Stimulated activated CD4-positive, alpha-beta T cell treated with anti-CD3 and anti-CD28 coated beads, Interleukin-4, amount 100 ng/mL, for 48 hours (primary cell): ENCODE measurements at regions not wholly inside any gene's neighbourhood (a gene's known extent, or its start where the extent isn't known, plus 50 kb on each side); places are given as distances from the start of the nearest gene placed in this dataset.

Experiments used
- DNase-seq, 2 donors: peaks; one replicate each; pipeline ENCODE4 v3.0.0-alpha.2; 2020; ENCODE audit warnings: low read depth in 2 of 2

DNA sequence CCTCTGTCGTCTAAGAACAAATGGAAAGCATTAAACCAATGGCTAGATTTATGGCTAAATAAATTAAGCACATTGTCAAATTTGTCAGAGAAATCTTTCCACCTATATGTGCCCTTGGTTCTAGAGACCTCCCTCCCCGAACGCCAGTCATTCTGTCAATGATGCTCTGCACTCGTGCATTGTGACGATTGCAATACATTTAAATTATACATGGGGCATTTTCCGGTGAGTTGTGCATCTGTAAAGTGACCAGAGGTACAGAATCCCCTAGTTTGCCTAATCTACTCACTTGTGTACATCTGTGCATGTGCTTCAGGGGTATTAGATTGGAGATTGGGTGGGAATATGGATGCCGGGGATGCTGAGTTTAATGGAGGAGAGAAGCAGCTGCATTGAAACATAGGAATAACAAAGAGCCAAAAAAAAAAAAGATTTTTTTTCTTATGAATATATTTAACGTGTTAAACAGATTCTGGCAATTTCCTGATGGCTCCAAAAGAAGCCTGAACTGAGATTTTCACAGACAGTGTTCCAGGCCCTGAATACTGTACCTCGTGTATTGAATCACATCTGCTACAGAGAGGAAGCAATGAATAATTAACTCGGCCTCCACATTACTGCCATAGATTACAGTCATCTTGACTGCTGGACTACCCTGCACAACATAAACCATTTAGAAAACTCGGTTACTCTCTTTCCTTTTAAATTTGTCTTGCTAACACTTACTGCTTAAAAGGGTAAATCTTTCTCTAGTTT lies 149.0 kb upstream of the C1orf87 start:
- DNase-seq, result no peak

DNA sequence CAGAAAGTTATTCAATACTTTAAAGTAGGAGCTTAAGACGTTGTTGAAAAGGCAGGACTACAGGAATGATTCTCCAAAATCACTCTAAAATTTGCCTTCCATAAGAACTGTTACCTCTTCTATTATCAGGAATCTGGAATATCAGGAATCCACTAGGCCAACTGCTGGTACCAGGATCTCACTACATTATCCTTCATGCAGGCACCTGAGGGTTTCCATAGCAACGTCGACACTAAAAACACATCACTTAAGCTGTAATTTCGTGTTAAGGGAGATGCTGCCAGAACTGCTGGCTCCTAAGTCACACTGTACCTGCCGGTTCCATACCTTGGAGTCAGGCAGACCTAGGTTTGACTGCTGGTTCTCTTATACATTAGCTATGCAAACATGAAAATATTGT lies 139.7 kb upstream of the C1orf87 start:
- DNase-seq, result no peak

DNA sequence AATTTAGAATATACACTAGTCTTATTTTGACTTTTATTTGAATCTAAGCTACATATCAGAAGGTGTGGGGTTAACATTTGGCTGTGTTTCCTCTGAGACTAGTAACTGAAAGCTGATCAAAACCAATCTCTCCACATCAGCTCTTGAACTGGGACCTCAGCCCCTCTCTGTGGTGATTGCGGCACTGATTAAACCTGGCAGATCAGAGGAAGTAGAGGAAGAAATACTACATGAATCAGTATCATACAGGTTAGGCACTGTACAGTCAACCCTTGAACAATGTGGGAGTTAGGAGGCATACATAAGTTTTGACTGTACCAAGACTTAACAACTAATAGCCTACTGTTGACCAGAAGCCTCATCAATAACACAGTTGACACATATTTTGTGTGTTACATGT lies 122.5 kb upstream of the C1orf87 start:
- no peak for DNase-seq

GRCh38 chr1:60185684-60186083 lies 112.1 kb upstream of the C1orf87 start:
- no peak for DNase-seq

DNA sequence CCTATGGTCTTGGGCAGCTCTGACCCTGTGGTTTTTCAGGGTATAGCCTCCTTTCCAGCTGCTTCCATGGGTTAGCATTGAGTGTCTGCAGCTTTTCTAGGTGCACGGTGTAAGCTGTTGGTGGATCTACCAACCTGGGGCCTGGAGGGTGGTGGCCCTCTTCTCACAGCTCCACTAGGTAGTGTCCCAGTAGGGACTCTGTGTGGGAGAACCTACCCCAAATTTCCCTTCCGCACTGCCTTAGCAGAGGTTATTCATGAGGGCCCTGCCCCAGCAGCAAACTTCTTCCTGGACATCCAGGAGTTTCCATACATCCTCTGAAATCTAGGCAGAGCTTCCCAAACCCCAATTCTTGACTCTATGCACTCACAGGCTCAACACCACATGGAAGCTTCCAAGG lies 111.0 kb upstream of the C1orf87 start:
- no peak for DNase-seq

- DNase-seq, result no peak
These were observed 100.3 kb upstream of the C1orf87 start for GRCh38 chr1:60173729-60174505.

DNA sequence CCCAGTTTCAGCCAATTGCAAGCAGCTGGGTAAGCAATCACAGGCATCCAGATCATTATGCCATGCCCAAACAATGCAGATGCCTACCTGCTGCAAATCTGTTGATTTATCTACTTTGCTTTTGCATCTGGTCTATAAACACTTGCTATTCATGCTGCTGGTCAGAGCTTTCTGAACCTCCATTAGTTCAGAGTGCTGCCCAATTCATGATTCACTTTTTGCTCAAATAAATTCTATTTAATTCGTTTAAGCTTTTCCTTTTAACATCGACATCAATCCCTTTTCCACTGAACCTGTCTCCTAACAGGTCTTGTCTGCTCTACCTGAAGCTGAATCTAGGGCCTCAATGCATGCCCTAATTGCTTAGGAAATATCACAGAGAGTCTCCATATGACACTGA lies 99.4 kb upstream of the C1orf87 start:
- DNase-seq, result no peak

- DNase-seq, result no peak
These were observed 98.2 kb upstream of the C1orf87 start for GRCh38 chr1:60171801-60172200.

DNA sequence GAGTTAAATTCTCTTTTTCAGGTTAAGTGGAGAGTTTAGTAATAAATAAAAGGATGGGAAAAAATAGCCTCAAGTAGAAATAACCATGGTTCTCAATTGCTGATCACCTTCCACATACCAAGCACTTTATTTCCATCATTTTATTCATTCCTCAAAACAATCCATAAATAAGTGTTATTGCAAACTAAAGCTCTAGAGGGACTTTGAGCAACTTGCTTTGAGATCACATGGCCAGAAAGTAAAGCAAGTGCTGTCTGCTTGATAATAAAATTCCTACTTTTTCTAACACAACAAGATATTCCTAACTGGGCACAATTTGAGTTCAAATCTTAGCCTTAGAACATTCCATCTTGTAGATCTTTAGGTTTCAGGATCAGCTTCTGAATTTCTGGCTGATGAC lies 97.1 kb upstream of the C1orf87 start:
- no peak for DNase-seq

DNA sequence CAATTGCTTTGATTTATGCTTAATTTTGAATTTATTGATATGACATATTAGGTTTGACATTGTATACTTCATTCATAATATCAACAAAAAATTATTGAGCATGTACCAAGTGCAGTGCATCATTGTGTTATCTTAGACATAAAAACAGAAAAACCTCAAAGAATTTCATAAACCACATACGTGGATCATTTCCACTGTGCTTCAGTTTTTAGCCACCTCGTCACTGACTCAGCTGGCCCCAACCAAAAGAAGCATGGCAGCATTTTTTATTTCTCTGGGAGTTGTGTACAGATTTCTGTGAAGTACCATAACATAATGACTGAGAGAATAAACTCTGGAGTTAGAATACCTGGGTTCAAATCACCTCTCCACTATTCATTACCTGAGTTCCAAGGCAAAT lies 95.6 kb upstream of the C1orf87 start:
- no peak for DNase-seq

- no peak for DNase-seq
These were observed 89.4 kb upstream of the C1orf87 start for GRCh38 chr1:60162936-60163335.

DNA sequence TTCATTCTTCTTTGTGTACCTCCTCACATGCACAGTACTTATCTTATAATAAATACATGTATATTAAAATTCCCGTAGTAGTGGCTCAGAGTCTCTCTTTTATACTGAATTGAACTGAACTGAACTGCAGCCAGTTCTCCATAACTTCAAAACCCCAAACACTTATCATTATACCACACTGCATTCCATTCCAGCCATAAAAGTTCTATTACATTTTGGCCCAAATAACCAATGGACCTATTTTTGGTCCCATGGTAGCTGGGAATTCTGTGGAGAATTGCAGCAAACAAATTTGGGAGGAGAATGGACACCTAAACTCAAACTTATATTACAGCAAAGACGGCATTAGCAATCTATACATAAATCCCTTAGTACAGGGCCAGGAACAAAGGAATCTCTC lies 86.6 kb upstream of the C1orf87 start:
- DNase-seq, result no peak

GRCh38 chr1:60156371-60156770 lies 82.8 kb upstream of the C1orf87 start:
- no peak for DNase-seq

- no peak for DNase-seq
These were observed 80.4 kb upstream of the C1orf87 start for GRCh38 chr1:60153961-60154360.

GRCh38 chr1:60152891-60153290 lies 79.3 kb upstream of the C1orf87 start:
- no peak for DNase-seq

- DNase-seq, result no peak
These were observed 77.7 kb upstream of the C1orf87 start for GRCh38 chr1:60151311-60151710.

- DNase-seq, result no peak
These were observed 75.7 kb upstream of the C1orf87 start for GRCh38 chr1:60149251-60149650.

GRCh38 chr1:60146884-60147283 lies 73.3 kb upstream of the C1orf87 start:
- DNase-seq, result no peak

- DNase-seq, result no peak
These were observed 72.2 kb upstream of the C1orf87 start for GRCh38 chr1:60145771-60146170.

DNA sequence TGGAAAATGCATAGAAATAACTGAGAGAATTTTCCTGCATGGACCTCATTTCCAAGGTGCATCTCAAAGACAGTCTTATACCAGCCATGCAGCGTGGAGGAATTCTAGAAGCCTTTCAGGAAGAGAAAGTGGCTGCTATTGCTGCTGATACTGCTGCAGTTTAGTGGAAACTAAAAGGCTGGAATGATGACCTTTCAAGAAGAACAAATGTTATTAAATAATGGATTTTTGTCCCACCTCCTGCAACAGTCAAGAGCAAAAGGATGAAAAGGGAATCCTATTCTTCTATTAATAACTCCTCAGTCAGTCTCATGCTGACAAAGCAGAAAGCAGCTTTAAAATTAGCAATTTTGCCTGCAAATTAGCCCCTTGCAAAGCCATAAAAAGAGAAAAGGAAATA lies 68.2 kb upstream of the C1orf87 start:
- DNase-seq, result no peak

- no peak for DNase-seq
These were observed 67.7 kb upstream of the C1orf87 start for GRCh38 chr1:60141276-60141675.

DNA sequence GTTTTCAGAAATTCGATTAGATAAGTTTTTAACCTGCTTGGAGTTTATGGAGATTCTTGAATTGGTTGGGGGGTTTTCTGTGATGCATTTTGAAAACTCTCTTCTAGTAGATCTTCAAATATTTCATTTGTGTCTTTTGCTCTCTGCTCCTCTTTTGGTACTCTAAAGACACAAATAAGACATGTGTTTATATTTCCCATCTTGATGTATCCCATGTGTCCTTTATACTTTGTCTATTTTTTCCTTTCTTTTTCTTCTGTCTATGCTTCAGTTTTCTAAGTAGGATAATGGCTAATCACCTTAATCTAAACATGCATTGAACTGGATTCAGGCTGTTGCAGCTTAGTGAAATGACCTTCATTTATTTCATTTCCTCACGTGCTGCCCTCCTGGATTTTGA lies 63.8 kb upstream of the C1orf87 start:
- DNase-seq, result no peak

DNA sequence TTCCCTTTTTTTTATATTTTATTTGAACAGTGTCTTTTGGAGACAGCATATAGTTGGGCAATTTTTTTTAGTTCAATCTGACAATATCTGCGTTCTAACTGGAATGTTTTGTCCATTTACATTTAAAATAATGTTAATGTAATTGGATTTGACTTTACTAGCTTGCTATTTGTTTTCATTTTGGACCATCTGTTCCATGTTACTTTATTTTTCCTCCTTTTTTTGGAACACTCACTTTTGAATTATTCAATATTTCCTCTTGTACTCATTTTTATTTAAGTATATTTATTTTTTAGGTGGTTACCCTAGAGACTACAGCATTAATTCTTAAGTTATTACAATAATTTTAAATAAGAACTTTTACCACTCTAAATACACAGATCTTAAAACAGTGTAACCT lies 62.8 kb upstream of the C1orf87 start:
- DNase-seq, result no peak
